ENCODE measurements at regions not wholly inside any gene's neighbourhood (a gene's known extent, or its start where the extent isn't known, plus 50 kb on each side); places are given as distances from the start of the nearest gene placed in this dataset.

DNA sequence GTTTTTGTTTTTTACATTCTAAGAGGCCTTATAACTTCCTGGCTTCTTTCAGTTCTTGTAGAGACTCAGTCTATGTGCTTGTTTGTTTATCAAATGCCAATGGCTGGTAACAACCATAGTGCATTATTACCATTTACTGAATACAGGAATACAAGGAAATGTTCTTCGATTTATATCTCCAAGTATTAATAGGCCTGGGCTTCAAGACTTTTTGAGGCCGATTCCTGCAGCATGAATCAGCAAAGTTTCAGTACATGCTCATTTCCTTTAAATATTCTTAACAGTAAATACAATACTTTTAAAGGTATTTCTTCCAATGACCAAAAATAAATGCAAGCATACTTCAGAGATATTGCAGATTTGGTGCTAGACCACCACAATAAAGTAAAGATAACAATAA lies 535.3 kb downstream of the EFNA5 start:
- Histone ChIP-seq H3K9me3 (replicated peaks; ENCODE audit: control insufficient read depth, insufficient read depth, low read length) (no peaks in the 10 kb centered on the region), H3K4me1 (ENCODE audit: control insufficient read depth, extremely low read depth, insufficient read depth, low read length) (peaks cover 23% of the 10 kb centered on the region), H3K27me3 (ENCODE audit: control insufficient read depth in 2 of 2, insufficient read depth in 2 of 2, low read length in 2 of 2) (no peaks in the 10 kb centered on the region), H4K20me1 (replicated peaks; ENCODE audit: control insufficient read depth, extremely low read depth, insufficient read depth, low read length) (no peaks in the 10 kb centered on the region), H2AFZ (ENCODE audit: low read depth, low read length) (peak overlapping the region; percentile 85), H3K9me1 (replicated peaks; ENCODE audit: control insufficient read depth, extremely low read depth, insufficient read depth, low read length) (no peaks in the 10 kb centered on the region), H3K79me2 (ENCODE audit: control insufficient read depth, insufficient read depth, low read length) (no peaks in the 10 kb centered on the region), H3K36me3 (ENCODE audit: control insufficient read depth in 2 of 2, extremely low read depth in 1 of 2, insufficient read depth in 2 of 2, low read length in 2 of 2) (no peaks in the 10 kb centered on the region), H3K27ac (ENCODE audit: insufficient read depth, low read depth, low read length) (peak overlapping the region; percentile 76), H3K9ac (replicated peaks; ENCODE audit: extremely low read depth, insufficient read depth, low read length) (peak overlapping the region; percentile 9), H3K4me2 (ENCODE audit: insufficient read depth, low read length) (peak overlapping the region; percentile 78), H3K4me3 (replicated peaks in 1 of 3; ENCODE audit: insufficient read depth in 1 of 3, low read depth in 1 of 3, low read length in 3 of 3) (no peak overlapping the region)
- ChIA-PET POLR2A (interaction anchor here (1.2 kb wide), 1 partner anchor 334 kb away, joined by 3 read pairs; no protein-coding TSS in a partner anchor), CTCF (interaction anchor here (0.7 to 2.0 kb wide), 6 partner anchors 11 to 866 kb away, joined by 3 to 9 read pairs (median 4); no protein-coding TSS in a partner anchor)
- BruUV-seq (replicated peaks), result no TSS peak
- DNase-seq (ENCODE audit: low read depth, low spot score) (peak; percentile 82), FAIRE-seq (peak; percentile 68)
- dilution Hi-C loops (cut with MboI; ENCODE audit: extremely low pct_ligation_motif_present, low sequenced_read_pairs), result no loop called here
- intact Hi-C loops (cut with micrococcal nuclease), result loop anchor here (5.0 kb wide), 1 partner anchor 537 kb away; the partner anchor contains the start of gene EFNA5
- TF ChIP-seq MYC (IDR thresholded peaks at IDR 0.05; ENCODE audit: low read depth, low read length) (no peak), POLR2AphosphoS5 (IDR thresholded peaks at IDR 0.05; ENCODE audit: insufficient read depth, low read depth, low read length) (no peak), EZH2 (IDR thresholded peaks at IDR 0.05; ENCODE audit: borderline replicate concordance, low read depth, low read length, severe bottlenecking) (no peak), FOS (IDR thresholded peaks at IDR 0.05; ENCODE audit: borderline replicate concordance, insufficient read depth, low read length) (peak; percentile 75), GATA2 (IDR thresholded peaks at IDR 0.05; ENCODE audit: insufficient read depth, insufficient read length, low read depth, low read length) (peak; percentile 34)

DNA sequence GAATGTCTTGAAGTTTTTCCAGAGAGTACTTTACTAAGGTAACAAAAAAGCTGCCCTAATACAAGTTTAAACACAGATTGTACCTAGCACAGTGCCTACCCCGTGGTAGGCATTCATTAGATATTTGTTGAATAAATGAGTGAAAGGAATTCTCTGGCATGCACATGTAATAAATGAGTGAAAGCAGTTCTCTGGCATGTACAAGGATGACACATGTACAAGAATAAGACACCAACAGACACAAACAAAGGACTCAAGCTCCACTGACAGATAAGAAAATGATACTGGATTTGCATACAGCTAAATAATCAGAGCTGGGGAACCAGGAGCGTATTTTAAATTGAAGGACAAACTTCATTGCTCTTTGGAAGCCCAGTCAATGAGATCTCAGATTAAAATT lies 535.8 kb downstream of the EFNA5 start:
- FAIRE-seq, result no peak
- DNase-seq (ENCODE audit: low read depth, low spot score), result peak; percentile 48

More for the DNA sequence above, 535.8 kb downstream of the EFNA5 start:
- Histone ChIP-seq H3K27ac (ENCODE audit: insufficient read depth, low read depth, low read length) (peak overlapping the region; percentile 76), H4K20me1 (replicated peaks; ENCODE audit: control insufficient read depth, extremely low read depth, insufficient read depth, low read length) (no peaks in the 10 kb centered on the region), H3K79me2 (ENCODE audit: control insufficient read depth, insufficient read depth, low read length) (no peaks in the 10 kb centered on the region), H3K4me2 (ENCODE audit: insufficient read depth, low read length) (peak overlapping the region; percentile 78), H3K9ac (replicated peaks; ENCODE audit: extremely low read depth, insufficient read depth, low read length) (no peak overlapping the region), H3K27me3 (ENCODE audit: control insufficient read depth in 2 of 2, insufficient read depth in 2 of 2, low read length in 2 of 2) (no peaks in the 10 kb centered on the region), H3K9me1 (replicated peaks; ENCODE audit: control insufficient read depth, extremely low read depth, insufficient read depth, low read length) (no peaks in the 10 kb centered on the region), H3K4me3 (replicated peaks in 1 of 3; ENCODE audit: insufficient read depth in 1 of 3, low read depth in 1 of 3, low read length in 3 of 3) (no peak overlapping the region), H3K4me1 (ENCODE audit: control insufficient read depth, extremely low read depth, insufficient read depth, low read length) (peaks cover 23% of the 10 kb centered on the region), H3K36me3 (ENCODE audit: control insufficient read depth in 2 of 2, extremely low read depth in 1 of 2, insufficient read depth in 2 of 2, low read length in 2 of 2) (no peaks in the 10 kb centered on the region), H2AFZ (ENCODE audit: low read depth, low read length) (peak overlapping the region; percentile 85), H3K9me3 (replicated peaks; ENCODE audit: control insufficient read depth, insufficient read depth, low read length) (no peaks in the 10 kb centered on the region)
- dilution Hi-C loops (cut with MboI; ENCODE audit: extremely low pct_ligation_motif_present, low sequenced_read_pairs), result no loop called here
- ChIA-PET CTCF (interaction anchor here (0.7 to 2.0 kb wide), 7 partner anchors 11 to 866 kb away, joined by 3 to 9 read pairs (median 4); no protein-coding TSS in a partner anchor), POLR2A (interaction anchor here (1.2 kb wide), 1 partner anchor 335 kb away, joined by 3 read pairs; no protein-coding TSS in a partner anchor)
- intact Hi-C loops (cut with micrococcal nuclease), result loop anchor here (5.0 kb wide), 1 partner anchor 537 kb away; the partner anchor contains the start of gene EFNA5
- BruUV-seq (replicated peaks), result no TSS peak
- TF ChIP-seq, protein P1, sequence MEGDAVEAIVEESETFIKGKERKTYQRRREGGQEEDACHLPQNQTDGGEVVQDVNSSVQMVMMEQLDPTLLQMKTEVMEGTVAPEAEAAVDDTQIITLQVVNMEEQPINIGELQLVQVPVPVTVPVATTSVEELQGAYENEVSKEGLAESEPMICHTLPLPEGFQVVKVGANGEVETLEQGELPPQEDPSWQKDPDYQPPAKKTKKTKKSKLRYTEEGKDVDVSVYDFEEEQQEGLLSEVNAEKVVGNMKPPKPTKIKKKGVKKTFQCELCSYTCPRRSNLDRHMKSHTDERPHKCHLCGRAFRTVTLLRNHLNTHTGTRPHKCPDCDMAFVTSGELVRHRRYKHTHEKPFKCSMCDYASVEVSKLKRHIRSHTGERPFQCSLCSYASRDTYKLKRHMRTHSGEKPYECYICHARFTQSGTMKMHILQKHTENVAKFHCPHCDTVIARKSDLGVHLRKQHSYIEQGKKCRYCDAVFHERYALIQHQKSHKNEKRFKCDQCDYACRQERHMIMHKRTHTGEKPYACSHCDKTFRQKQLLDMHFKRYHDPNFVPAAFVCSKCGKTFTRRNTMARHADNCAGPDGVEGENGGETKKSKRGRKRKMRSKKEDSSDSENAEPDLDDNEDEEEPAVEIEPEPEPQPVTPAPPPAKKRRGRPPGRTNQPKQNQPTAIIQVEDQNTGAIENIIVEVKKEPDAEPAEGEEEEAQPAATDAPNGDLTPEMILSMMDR (IDR thresholded peaks at IDR 0.05; ENCODE audit: extremely low read depth in 1 of 2, insufficient read depth in 1 of 2, low read depth in 1 of 2, low read length in 2 of 2), result no peak
- TF ChIP-seq, protein P2, sequence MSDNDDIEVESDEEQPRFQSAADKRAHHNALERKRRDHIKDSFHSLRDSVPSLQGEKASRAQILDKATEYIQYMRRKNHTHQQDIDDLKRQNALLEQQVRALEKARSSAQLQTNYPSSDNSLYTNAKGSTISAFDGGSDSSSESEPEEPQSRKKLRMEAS (IDR thresholded peaks at IDR 0.05; ENCODE audit: insufficient read depth, insufficient read length), result no peak
- no peak for TF ChIP-seq GATA2 (IDR thresholded peaks at IDR 0.05; ENCODE audit: insufficient read depth, insufficient read length, low read depth, low read length)
- TF ChIP-seq MYC (IDR thresholded peaks at IDR 0.05; ENCODE audit: low read depth, low read length), result no peak
- no peak for TF ChIP-seq POLR2AphosphoS5 (IDR thresholded peaks at IDR 0.05; ENCODE audit: insufficient read depth, low read depth, low read length)
- TF ChIP-seq POLR2A (IDR thresholded peaks at IDR 0.05; ENCODE audit: low read depth, low read length), result no peak
- TF ChIP-seq FOS (IDR thresholded peaks at IDR 0.05; ENCODE audit: borderline replicate concordance, insufficient read depth, low read length), result no peak
- no peak for TF ChIP-seq EZH2 (IDR thresholded peaks at IDR 0.05; ENCODE audit: borderline replicate concordance, low read depth, low read length, severe bottlenecking)
- no peak for TF ChIP-seq JUN (IDR thresholded peaks at IDR 0.05; ENCODE audit: borderline replicate concordance, insufficient read depth, insufficient read length, low read depth)

Data from endothelial cell of umbilical vein (primary cell).